GM12878 (cell line): ENCODE measurements at regions not wholly inside any gene's neighbourhood (a gene's known extent, or its start where the extent isn't known, plus 50 kb on each side); places are given as distances from the start of the nearest gene placed in this dataset.

Source experiments
- CBFB ChIP-seq: IDR thresholded peaks from 2 replicates; pipeline ENCODE4 v1.6.1; 2016; ENCODE audit warnings: antibody characterized with exemption, low read depth
- JUNB ChIP-seq: IDR thresholded peaks from 2 replicates; pipeline ENCODE4 v1.6.1; 2016; ENCODE audit warnings: antibody characterized with exemption, mild to moderate bottlenecking
- NR2C2 ChIP-seq: IDR thresholded peaks from 2 replicates; pipeline ENCODE4 v1.6.1; 2011; ENCODE audit warnings: borderline replicate concordance, low read depth; ENCODE audit not compliant: control insufficient read depth, insufficient read length
- POLR2A ChIP-seq: IDR thresholded peaks from 2 replicates; pipeline ENCODE4 v1.6.1; 2011; ENCODE audit warnings: low read depth, mild to moderate bottlenecking, low read length
- TF ChIP-seq, protein P1 (sequence below): fragments of 450-650 bp; IDR thresholded peaks from 2 replicates; pipeline ENCODE4 v1.6.1; 2016; ENCODE audit warnings: mild to moderate bottlenecking

DNA sequence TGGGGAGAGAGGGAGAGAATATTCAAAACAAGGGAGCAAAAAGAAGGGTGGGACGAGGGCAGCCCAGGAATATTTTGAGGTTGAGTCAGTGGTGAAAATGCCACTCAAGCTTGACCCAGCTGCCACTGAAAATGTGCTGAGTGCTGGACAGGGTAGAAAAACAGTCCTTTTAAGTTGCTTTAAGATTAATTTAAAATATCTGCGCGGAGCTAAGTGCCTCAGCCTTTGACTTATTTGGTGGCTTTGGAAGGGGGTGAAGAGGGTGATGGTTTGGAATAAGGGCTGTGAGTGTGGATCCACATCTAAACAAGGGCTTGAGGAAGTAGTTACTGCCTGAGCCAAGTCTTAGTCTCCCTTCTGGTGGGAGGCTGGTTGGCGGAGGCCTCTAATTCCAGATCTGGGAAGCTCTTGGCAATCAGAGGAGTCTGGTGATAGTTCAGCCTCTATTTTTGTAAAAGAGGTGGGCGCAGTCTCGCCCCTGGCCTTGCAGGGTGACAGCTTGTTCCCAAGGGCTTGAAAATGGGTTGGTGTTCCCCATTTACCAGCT, 280.8 kb upstream of the ROPN1 start:
- no peak for TF ChIP-seq JUNB
- TF ChIP-seq, protein P1, sequence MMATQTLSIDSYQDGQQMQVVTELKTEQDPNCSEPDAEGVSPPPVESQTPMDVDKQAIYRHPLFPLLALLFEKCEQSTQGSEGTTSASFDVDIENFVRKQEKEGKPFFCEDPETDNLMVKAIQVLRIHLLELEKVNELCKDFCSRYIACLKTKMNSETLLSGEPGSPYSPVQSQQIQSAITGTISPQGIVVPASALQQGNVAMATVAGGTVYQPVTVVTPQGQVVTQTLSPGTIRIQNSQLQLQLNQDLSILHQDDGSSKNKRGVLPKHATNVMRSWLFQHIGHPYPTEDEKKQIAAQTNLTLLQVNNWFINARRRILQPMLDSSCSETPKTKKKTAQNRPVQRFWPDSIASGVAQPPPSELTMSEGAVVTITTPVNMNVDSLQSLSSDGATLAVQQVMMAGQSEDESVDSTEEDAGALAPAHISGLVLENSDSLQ = no peak
- TF ChIP-seq POLR2A = no peak
- TF ChIP-seq CBFB = no peak
- no peak for TF ChIP-seq NR2C2
